ENCODE measurements at regions not wholly inside any gene's neighbourhood (a gene's known extent, or its start where the extent isn't known, plus 50 kb on each side); places are given as distances from the start of the nearest gene placed in this dataset.

DNA sequence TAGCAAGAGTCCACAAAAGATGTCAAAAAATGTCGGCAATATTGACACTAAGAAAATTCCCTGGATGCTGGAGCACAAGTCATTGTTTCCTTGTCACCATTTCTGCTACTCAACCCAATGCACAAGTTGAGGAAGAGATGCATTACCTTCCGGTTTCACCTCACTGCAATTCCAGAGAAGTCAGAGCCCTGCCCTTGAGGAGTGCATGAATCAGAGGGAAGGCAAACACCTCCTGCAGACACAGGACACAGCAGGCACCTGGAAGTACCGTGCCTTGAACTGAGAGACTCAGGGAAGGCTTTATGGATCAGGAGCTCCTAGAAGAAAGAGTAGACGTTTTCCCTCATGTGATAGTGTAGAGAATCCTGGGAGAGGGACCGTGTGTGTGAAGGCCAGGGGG lies 62.7 kb upstream of the ARL4C start:
- TF ChIP-seq EZH2 (IDR thresholded peaks at IDR 0.05) (no peak), POLR2AphosphoS5 (IDR thresholded peaks at IDR 0.05; ENCODE audit: borderline replicate concordance, low read depth, low read length) (no peak), FOXP2 (optimal IDR thresholded peaks at IDR 0.05; ENCODE audit: control extremely low read depth, extremely low read length, insufficient read depth) (no peak)
